Limb (tissue), 2 donors: ENCODE measurements at regions not wholly inside any gene's neighbourhood (a gene's known extent, or its start where the extent isn't known, plus 50 kb on each side); places are given as distances from the start of the nearest gene placed in this dataset.

Experiments used
- DNase-seq, 2 donors: peaks; one replicate each; pipeline ENCODE4 v3.0.0-alpha.2; 2016; ENCODE audit errors: extremely low spot score in 2 of 2

- DNase-seq, result no peak
Measured at GRCh38 chr3:68163968-68164367, 509.6 kb upstream of the SUCLG2 start.

- DNase-seq, result no peak
Measured at GRCh38 chr3:68163062-68163461, 508.6 kb upstream of the SUCLG2 start.

- DNase-seq, result no peak
Measured at GRCh38 chr3:68162644-68163043, 508.2 kb upstream of the SUCLG2 start.

- no peak for DNase-seq
Measured at GRCh38 chr3:68151359-68151758, 496.9 kb upstream of the SUCLG2 start.

GRCh38 chr3:68148447-68148846 is 494.0 kb upstream of the SUCLG2 start:
- no peak for DNase-seq

- DNase-seq, result no peak
Measured at GRCh38 chr3:68142441-68142840, 488.0 kb upstream of the SUCLG2 start.

GRCh38 chr3:68139897-68140296 is 485.5 kb upstream of the SUCLG2 start:
- DNase-seq, result no peak

- DNase-seq, result no peak
Measured at GRCh38 chr3:68136411-68136810, 482.0 kb upstream of the SUCLG2 start.

- DNase-seq, result peak in 1 of 2 donors; percentile 24
Measured at GRCh38 chr3:68135067-68135466, 480.7 kb upstream of the SUCLG2 start.

- no peak for DNase-seq
Measured at GRCh38 chr3:68129065-68129464, 474.7 kb upstream of the SUCLG2 start.

GRCh38 chr3:68123231-68123630 is 468.8 kb upstream of the SUCLG2 start:
- no peak for DNase-seq

GRCh38 chr3:68121287-68121686 is 466.9 kb upstream of the SUCLG2 start:
- no peak for DNase-seq

GRCh38 chr3:68116580-68116979 is 462.2 kb upstream of the SUCLG2 start:
- DNase-seq, result no peak

- DNase-seq, result no peak
Measured at GRCh38 chr3:68103811-68104210, 449.4 kb upstream of the SUCLG2 start.

GRCh38 chr3:68090571-68090970 is 436.2 kb upstream of the SUCLG2 start:
- no peak for DNase-seq

- DNase-seq, result no peak
Measured at GRCh38 chr3:68089572-68090011, 435.2 kb upstream of the SUCLG2 start.

GRCh38 chr3:68088636-68089035 is 434.2 kb upstream of the SUCLG2 start:
- no peak for DNase-seq

GRCh38 chr3:68088216-68088615 is 433.8 kb upstream of the SUCLG2 start:
- no peak for DNase-seq

GRCh38 chr3:68072062-68072461 is 417.6 kb upstream of the SUCLG2 start:
- no peak for DNase-seq

GRCh38 chr3:68070186-68070585 is 415.8 kb upstream of the SUCLG2 start:
- no peak for DNase-seq

- no peak for DNase-seq
Measured at GRCh38 chr3:68067314-68067713, 412.9 kb upstream of the SUCLG2 start.

- no peak for DNase-seq
Measured at GRCh38 chr3:68062926-68063325, 408.5 kb upstream of the SUCLG2 start.

- no peak for DNase-seq
Measured at GRCh38 chr3:68060910-68061309, 406.5 kb upstream of the SUCLG2 start.

GRCh38 chr3:68060191-68060590 is 405.8 kb upstream of the SUCLG2 start:
- DNase-seq, result no peak
